ENCODE measurements at regions not wholly inside any gene's neighbourhood (a gene's known extent, or its start where the extent isn't known, plus 50 kb on each side); places are given as distances from the start of the nearest gene placed in this dataset.
"Not testable (repeated sequence)": the region's sequence is repeated elsewhere in the genome, so short reads cannot be mapped to it uniquely, and the experiment has no call there.

DNA sequence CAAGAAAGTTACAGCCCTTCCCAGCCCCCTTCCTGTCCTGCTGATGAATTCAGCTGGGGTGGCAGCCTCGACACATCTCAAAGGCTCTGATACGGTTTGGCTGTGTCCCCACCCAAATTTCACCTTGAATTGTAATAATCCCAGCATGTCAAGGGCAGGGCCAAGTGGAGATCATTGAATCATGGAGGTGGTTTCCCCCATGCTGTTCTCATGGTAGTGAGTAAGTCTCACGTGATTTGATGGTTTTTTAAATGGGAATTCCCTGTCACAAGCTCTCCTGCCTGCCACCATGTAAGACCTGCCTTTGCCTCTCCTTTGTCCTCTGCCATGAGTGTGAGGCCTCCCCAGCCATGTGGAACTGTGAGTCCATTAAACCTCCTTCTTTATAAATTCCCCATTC is 163.2 kb upstream of the FOXF1 start:
- no peak for DNase-seq

DNA sequence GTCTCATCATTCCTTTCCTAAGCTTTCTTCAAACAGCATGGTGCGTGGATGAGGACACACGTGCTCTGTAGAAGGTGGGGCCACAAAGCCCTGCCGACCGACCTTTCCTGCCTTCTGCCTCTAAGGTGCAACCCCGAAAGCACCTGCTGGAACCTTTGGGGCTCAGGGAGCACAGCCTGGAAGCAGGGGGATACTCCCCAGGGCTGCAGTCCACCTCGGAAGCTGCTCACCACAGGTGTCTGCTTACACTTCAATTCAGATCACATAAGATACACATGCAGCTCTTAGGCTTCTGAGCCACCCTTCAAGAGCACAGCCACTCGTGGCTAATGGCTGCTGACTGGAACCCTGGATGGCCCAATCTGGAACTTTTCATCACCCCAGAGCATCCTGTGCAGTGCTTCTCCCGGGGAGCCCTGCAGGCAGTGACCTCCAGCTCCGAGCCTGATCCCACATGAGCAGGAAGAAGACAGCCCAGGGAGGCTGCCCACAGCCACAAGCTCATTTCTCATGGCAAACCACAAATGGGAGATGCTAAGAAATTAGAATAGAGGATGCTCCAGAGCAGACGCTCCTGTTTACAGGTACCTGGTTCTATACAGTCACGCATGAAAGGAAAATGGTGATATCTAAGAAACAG is 162.3 kb upstream of the FOXF1 start:
- intact Hi-C loops (cut with DNase I): no loop called here
- H3K27ac ChIP-seq: no peak overlapping the region
- H3K36me3 ChIP-seq: no peaks in the 10 kb centered on the region
- H3K4me1 ChIP-seq: no peaks in the 10 kb centered on the region
- H3K4me3 ChIP-seq: no peak overlapping the region
- H3K9me3 ChIP-seq: no peaks in the 10 kb centered on the region
- no peak for DNase-seq
- H3K27me3 ChIP-seq: no peaks in the 10 kb centered on the region
- TF ChIP-seq, protein P1, sequence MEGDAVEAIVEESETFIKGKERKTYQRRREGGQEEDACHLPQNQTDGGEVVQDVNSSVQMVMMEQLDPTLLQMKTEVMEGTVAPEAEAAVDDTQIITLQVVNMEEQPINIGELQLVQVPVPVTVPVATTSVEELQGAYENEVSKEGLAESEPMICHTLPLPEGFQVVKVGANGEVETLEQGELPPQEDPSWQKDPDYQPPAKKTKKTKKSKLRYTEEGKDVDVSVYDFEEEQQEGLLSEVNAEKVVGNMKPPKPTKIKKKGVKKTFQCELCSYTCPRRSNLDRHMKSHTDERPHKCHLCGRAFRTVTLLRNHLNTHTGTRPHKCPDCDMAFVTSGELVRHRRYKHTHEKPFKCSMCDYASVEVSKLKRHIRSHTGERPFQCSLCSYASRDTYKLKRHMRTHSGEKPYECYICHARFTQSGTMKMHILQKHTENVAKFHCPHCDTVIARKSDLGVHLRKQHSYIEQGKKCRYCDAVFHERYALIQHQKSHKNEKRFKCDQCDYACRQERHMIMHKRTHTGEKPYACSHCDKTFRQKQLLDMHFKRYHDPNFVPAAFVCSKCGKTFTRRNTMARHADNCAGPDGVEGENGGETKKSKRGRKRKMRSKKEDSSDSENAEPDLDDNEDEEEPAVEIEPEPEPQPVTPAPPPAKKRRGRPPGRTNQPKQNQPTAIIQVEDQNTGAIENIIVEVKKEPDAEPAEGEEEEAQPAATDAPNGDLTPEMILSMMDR (IDR thresholded peaks at IDR 0.05): no peak
- H3K9ac ChIP-seq (ENCODE audit: low read depth in 2 of 2, low read length in 2 of 2): no peak overlapping the region

More for the DNA sequence above, 163.2 kb upstream of the FOXF1 start:
- Histone ChIP-seq H3K27me3 (no peaks in the 10 kb centered on the region), H3K4me1 (no peaks in the 10 kb centered on the region), H3K9ac (ENCODE audit: low read depth in 2 of 2, low read length in 2 of 2) (no peak overlapping the region), H3K36me3 (no peaks in the 10 kb centered on the region), H3K27ac (no peak overlapping the region), H3K9me3 (no peaks in the 10 kb centered on the region), H3K4me3 (no peak overlapping the region)
- intact Hi-C loops (cut with DNase I): no loop called here
- TF ChIP-seq, protein P1 (IDR thresholded peaks at IDR 0.05): no peak

DNA sequence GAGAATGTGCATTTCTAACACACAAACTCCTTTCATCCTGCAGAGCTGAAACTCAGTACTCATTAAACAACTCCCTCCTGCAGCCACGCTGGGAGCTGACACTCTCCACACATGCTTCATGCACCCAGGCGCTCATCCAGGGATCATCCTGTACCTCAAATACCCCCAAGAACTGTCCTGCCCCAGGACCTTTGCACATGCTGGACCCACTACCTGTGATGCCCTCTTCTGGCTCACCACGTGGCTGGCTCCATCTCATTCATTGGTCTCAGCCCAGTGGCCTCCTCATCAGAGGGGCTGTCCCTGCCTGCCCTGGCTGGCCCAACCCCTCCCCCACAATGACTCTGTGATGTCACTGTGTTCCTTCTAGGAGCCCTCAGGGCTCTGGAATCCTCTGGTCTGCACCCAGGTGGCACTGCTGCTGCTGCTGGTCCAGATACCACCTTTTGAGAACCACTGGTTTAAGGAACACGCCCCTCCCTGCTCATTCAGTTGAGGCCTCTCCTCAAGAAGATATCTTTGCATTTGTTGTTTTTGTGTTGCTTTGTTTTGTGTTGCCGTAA is 160.9 kb upstream of the FOXF1 start:
- intact Hi-C loops (cut with DNase I): no loop called here
- H3K36me3 ChIP-seq: no peaks in the 10 kb centered on the region
- H3K9me3 ChIP-seq: no peaks in the 10 kb centered on the region
- TF ChIP-seq, protein P1 (IDR thresholded peaks at IDR 0.05): no peak
- no peak for DNase-seq
- H3K9ac ChIP-seq (ENCODE audit: low read depth in 2 of 2, low read length in 2 of 2): no peak overlapping the region
- H3K27me3 ChIP-seq: no peaks in the 10 kb centered on the region
- H3K4me1 ChIP-seq: no peaks in the 10 kb centered on the region
- no peak overlapping the region for H3K4me3 ChIP-seq
- H3K27ac ChIP-seq: no peak overlapping the region

DNA sequence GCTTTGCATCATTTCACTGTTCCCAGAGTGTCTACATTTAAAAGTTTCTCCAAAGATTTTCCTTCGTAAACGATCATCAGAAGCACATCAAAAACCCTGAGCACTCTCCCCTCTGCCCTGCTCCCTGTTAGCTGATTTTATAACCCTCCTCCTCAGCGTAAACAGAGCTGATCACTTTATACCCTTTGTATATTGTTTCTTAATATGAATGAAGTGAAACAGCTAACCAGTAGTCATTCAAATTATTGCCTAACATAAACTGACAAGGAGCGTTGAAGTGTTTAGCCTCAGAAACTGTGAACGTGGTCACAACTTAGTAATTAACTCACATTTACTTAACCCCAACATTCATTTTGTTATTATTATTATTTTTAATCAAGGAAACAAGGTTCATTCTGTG is 160.0 kb upstream of the FOXF1 start:
- Histone ChIP-seq H3K27ac (no peak overlapping the region), H3K27me3 (no peaks in the 10 kb centered on the region)

DNA sequence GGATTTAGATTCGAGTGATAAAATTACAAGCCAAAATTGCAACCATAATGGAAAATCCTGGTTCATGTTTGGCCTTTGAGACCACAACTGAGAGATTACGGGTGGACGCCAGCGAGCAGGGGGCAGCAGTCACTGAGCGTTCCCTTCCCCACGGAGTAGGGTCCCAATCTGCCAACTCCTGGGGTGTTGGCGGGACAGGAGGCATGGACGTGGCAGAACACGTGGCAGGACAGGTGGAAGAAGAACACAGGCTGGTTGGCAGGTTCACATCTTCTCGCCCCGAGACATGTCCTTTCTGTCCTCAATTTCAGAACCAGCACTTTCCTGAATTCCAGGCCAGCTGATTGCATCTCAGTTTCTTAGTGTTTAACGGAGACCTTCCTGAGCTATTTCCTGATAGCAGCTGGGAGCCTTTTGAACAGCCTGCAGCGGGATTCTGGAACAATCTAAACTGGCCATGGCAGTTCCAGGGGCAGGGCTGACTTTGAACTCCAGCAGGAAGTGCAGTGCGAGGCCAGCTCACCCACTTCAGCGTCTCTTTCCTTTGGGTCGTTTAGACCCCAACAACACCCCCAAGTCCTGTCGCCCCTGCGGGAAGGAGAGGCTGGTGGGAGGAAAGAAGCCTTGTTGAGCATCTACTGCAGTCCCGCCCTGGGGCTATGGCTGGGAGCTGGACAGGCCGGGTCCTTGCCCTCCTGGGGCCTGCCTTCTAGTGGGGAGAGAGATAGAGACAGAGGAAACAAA is 159.1 kb upstream of the FOXF1 start:
- no peak overlapping the region for H3K27ac ChIP-seq
- intact Hi-C loops (cut with DNase I): no loop called here

More for the DNA sequence above, 160.0 kb upstream of the FOXF1 start:
- DNase-seq: no peak
- intact Hi-C loops (cut with DNase I): no loop called here
- no peaks in the 10 kb centered on the region for H3K36me3 ChIP-seq
- no peaks in the 10 kb centered on the region for H3K4me1 ChIP-seq
- TF ChIP-seq, protein P1 (IDR thresholded peaks at IDR 0.05): no peak
- H3K4me3 ChIP-seq: no peak overlapping the region
- H3K9me3 ChIP-seq: no peaks in the 10 kb centered on the region
- H3K9ac ChIP-seq (ENCODE audit: low read depth in 2 of 2, low read length in 2 of 2): no peak overlapping the region

DNA sequence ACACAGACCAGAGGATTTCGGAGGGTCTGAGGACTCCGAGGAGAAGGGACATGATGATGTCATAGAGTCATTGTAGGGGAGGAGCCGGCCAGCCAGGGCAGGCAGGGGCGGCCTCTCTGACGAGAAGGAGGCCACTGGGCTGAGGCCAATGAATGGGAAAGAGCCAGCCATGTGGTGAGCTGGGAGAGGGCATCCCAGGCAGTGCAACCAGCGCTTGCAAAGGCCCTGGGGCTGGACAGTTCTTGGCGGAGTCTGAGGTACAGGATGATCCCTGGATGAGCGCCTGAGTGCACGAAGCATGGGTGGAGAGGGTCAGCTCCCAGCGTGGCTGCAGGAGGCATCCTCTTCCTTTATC is 158.6 kb upstream of the FOXF1 start:
- H3K27ac ChIP-seq; H3K36me3 ChIP-seq; H3K9me3 ChIP-seq; DNase-seq; H3K4me3 ChIP-seq; intact Hi-C loops (cut with DNase I); H3K4me1 ChIP-seq; H3K27me3 ChIP-seq; H3K9ac ChIP-seq (ENCODE audit: low read depth in 2 of 2, low read length in 2 of 2): not testable (repeated sequence)

More for the DNA sequence above, 159.1 kb upstream of the FOXF1 start:
- H3K4me1 ChIP-seq: no peaks in the 10 kb centered on the region
- H3K27me3 ChIP-seq: no peaks in the 10 kb centered on the region
- DNase-seq: no peak
- no peaks in the 10 kb centered on the region for H3K9me3 ChIP-seq
- H3K4me3 ChIP-seq: no peak overlapping the region
- TF ChIP-seq, protein P1 (IDR thresholded peaks at IDR 0.05): no peak
- no peak overlapping the region for H3K9ac ChIP-seq (ENCODE audit: low read depth in 2 of 2, low read length in 2 of 2)
- H3K36me3 ChIP-seq: no peaks in the 10 kb centered on the region

Data from colonic mucosa (tissue), 4 donors.